ENCODE measurements at regions not wholly inside any gene's neighbourhood (a gene's known extent, or its start where the extent isn't known, plus 50 kb on each side); places are given as distances from the start of the nearest gene placed in this dataset.

- no peak for DNase-seq
These were observed 84.7 kb upstream of the ANKRD50 start for GRCh38 chr4:124797223-124797622.

GRCh38 chr4:124790471-124790870 lies 77.9 kb upstream of the ANKRD50 start:
- no peak for DNase-seq

- no peak for DNase-seq
These were observed 74.1 kb upstream of the ANKRD50 start for GRCh38 chr4:124786634-124787033.

DNA sequence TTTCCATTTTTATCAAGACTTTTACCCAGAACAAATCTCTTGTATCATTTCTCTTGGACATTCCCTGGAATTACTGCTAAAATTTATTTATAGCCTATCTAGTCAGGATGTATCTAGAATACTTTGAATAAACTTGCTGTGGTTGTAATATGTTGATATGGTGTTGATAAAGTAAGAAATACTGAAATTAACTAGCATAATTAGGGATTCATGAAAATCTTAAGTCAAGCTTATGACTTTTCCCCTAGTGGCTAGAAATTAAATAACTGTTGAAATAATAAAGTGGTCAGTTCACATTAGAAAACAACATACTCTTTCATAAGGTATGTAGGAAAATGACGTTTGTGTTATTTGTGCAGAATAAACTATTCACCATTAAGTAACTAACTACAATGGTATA lies 73.1 kb upstream of the ANKRD50 start:
- no peak for DNase-seq

- DNase-seq = no peak
These were observed 71.3 kb upstream of the ANKRD50 start for GRCh38 chr4:124783847-124784246.

- no peak for DNase-seq
These were observed 64.5 kb upstream of the ANKRD50 start for GRCh38 chr4:124777007-124777406.

- DNase-seq = no peak
These were observed 56.2 kb upstream of the ANKRD50 start for GRCh38 chr4:124768596-124769365.

DNA sequence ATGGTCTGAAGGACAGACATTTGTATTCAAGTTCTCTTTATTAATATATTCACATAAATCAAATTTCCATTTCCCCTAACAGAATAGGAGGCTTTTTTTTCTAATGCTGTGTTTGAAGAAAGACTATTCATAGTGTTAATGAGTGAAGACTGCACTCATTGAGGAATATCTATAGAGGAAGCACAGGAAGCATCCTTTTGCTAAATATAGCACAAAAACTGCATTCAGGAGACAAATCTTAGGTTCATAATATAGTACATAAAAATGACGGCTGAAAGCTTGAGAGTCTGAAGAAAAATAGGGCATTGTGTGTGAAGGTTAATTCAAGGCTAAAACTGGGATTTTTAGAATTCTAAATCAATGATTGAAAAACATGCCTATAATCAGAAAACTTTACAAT lies 50.4 kb upstream of the ANKRD50 start:
- DNase-seq = no peak

All from MV-4-11 (cell line).